ENCODE measurements at regions not wholly inside any gene's neighbourhood (a gene's known extent, or its start where the extent isn't known, plus 50 kb on each side); places are given as distances from the start of the nearest gene placed in this dataset.
"Not testable (repeated sequence)": the region's sequence is repeated elsewhere in the genome, so short reads cannot be mapped to it uniquely, and the experiment has no call there.

DNA sequence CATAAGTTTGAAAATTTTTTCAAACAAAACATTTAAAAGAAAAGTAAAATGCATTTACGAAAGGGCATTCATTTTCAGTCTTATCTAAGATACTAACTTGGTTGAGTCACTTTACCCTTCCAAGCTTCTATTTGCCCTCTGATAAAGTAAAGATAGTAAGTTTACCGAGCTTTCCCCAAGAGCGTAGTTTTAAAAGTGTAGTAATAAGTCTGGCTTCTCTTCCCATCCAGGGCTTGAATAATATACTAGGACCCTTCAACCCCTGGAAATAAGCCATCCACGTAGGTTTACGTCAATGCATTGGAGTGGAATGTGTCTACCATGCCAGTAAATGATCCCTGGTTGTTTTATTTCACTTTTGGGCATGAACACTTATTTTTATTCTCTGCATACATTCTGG, 608.3 kb downstream of the NTRK3 start:
- no peaks in the 10 kb centered on the region for H3K27me3 ChIP-seq (ENCODE audit: control insufficient read depth, insufficient read depth, low read length)
- H3K36me3 ChIP-seq (ENCODE audit: control insufficient read depth, insufficient read depth, low read length) = no peaks in the 10 kb centered on the region
- ChIA-PET CTCF (no interaction called here), POLR2A (no interaction called here)
- no peak for DNase-seq (ENCODE audit: low read depth)
- TF ChIP-seq, protein P1, sequence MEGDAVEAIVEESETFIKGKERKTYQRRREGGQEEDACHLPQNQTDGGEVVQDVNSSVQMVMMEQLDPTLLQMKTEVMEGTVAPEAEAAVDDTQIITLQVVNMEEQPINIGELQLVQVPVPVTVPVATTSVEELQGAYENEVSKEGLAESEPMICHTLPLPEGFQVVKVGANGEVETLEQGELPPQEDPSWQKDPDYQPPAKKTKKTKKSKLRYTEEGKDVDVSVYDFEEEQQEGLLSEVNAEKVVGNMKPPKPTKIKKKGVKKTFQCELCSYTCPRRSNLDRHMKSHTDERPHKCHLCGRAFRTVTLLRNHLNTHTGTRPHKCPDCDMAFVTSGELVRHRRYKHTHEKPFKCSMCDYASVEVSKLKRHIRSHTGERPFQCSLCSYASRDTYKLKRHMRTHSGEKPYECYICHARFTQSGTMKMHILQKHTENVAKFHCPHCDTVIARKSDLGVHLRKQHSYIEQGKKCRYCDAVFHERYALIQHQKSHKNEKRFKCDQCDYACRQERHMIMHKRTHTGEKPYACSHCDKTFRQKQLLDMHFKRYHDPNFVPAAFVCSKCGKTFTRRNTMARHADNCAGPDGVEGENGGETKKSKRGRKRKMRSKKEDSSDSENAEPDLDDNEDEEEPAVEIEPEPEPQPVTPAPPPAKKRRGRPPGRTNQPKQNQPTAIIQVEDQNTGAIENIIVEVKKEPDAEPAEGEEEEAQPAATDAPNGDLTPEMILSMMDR (IDR thresholded peaks at IDR 0.05; ENCODE audit: insufficient read depth, low read depth, low read length) = no peak
- H3K4me3 ChIP-seq (ENCODE audit: low read depth, low read length) = no peak overlapping the region

DNA sequence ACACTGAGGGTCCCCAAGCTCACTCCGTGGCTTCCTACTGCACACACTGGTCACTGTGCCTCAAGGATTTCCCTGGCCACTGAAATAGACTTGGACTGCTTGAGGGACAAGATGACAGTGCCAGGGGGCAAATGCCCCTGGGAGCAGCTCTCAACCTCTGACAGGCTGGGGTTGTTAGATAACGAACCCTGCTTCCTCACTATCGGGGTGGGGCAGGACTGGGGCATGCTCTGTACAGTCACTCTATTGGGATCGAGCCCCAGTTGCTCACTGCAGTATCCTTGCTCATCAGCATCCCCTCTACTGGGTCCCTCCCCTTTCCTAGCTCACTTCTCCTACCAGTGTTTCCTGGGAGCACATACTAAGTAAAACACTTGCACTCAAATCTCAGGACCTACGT, 610.8 kb downstream of the NTRK3 start:
- POLR2A ChIA-PET = no interaction called here
- no peaks in the 10 kb centered on the region for H3K36me3 ChIP-seq (ENCODE audit: control insufficient read depth, insufficient read depth, low read length)
- H3K4me3 ChIP-seq (ENCODE audit: low read depth, low read length) = no peak overlapping the region
- CTCF ChIA-PET = interaction anchor here (1.5 kb wide), 1 partner anchor 13 kb away, joined by 3 read pairs; no protein-coding TSS in a partner anchor
- no peak for DNase-seq (ENCODE audit: low read depth)
- no peaks in the 10 kb centered on the region for H3K27me3 ChIP-seq (ENCODE audit: control insufficient read depth, insufficient read depth, low read length)
- TF ChIP-seq, protein P1 (IDR thresholded peaks at IDR 0.05; ENCODE audit: insufficient read depth, low read depth, low read length) = no peak

DNA sequence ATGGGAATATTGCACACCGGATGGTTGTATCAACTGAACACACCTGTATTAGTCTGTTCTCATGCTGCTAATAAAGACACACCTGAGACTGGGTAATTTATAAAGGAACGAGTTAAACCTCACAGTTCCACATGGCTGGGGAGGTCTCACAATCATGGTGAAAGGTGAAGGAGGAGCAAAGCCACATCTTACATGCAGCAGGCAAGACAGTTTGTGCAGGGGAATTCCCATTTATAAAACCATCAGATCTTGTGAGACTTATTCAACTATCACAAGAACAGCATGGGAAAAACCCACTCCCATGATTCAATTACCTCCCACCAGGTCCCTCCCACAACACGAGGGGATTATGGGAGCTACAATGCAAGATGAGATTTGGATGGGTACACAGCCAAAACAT, 613.5 kb downstream of the NTRK3 start:
- H3K27me3 ChIP-seq (ENCODE audit: control insufficient read depth, insufficient read depth, low read length); DNase-seq (ENCODE audit: low read depth); H3K36me3 ChIP-seq (ENCODE audit: control insufficient read depth, insufficient read depth, low read length); CTCF ChIA-PET; POLR2A ChIA-PET; H3K4me3 ChIP-seq (ENCODE audit: low read depth, low read length): not testable (repeated sequence)

DNA sequence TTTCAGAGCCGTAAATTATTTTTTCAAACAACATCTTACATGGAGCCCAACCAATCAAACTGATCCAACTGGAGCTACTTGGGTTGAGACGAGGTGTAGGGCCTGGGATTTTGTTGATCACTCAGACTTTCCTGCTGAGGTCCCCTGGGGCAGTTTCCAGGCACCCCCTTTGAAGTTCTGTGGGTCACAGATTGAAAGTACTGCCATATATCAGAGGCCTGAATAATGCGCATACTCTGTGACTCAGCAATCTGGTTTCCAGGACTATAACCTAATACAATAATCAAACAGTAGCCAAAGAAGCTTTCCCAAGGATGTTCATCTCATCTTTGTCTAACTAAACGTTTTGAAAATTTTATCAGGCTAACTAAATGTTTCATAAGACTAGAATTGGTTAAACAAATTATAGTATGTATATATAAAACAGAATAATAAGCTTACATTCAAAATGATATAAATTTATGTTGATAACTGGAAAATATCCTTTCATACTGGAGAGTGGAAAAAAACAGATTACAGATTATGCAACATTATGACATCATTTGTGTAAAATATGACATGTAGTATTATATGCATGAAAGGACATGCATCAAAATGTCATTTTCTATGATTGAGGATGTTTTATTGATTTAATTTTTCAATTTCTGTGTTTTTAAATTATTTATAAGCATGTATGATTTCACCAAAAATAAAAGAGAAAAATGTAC, 617.1 kb downstream of the NTRK3 start:
- POLR2A ChIA-PET = no interaction called here
- CTCF ChIA-PET = no interaction called here

DNA sequence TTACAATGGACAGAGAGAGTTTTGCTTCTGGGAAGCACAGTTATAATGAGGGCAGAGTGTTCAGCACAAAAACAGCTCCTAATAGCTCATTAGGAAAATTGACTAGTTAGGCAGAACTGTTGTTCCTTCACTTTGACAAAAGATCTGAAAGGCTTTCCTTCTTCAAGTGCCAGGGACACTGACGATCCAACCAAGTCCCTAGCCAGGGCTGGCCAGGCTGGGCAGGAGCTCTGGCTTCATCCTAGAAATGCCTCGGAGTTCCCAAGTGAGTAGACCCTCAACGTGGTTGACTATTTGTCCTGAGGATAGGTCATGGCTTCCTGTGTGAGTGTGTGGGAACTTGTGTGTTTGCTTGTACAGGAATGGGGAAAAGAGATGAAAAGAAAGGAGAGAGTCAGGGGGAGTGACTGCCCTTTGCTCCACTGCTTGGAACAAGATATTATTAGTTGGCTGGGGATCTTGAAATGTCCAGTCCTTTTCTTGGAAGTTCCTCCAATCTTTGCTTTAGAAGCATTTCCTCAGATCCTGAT, 617.9 kb downstream of the NTRK3 start:
- ChIA-PET POLR2A (no interaction called here), CTCF (no interaction called here)
- TF ChIP-seq, protein P1 (IDR thresholded peaks at IDR 0.05; ENCODE audit: insufficient read depth, low read depth, low read length) = no peak
- no peaks in the 10 kb centered on the region for H3K27me3 ChIP-seq (ENCODE audit: control insufficient read depth, insufficient read depth, low read length)
- H3K4me3 ChIP-seq (ENCODE audit: low read depth, low read length) = no peak overlapping the region
- H3K36me3 ChIP-seq (ENCODE audit: control insufficient read depth, insufficient read depth, low read length) = no peaks in the 10 kb centered on the region
- no peak for DNase-seq (ENCODE audit: low read depth)

More for the DNA sequence above, 617.1 kb downstream of the NTRK3 start:
- H3K27me3 ChIP-seq (ENCODE audit: control insufficient read depth, insufficient read depth, low read length) = no peaks in the 10 kb centered on the region
- TF ChIP-seq, protein P1 (IDR thresholded peaks at IDR 0.05; ENCODE audit: insufficient read depth, low read depth, low read length) = no peak
- DNase-seq (ENCODE audit: low read depth) = no peak
- H3K36me3 ChIP-seq (ENCODE audit: control insufficient read depth, insufficient read depth, low read length) = no peaks in the 10 kb centered on the region
- no peak overlapping the region for H3K4me3 ChIP-seq (ENCODE audit: low read depth, low read length)

DNA sequence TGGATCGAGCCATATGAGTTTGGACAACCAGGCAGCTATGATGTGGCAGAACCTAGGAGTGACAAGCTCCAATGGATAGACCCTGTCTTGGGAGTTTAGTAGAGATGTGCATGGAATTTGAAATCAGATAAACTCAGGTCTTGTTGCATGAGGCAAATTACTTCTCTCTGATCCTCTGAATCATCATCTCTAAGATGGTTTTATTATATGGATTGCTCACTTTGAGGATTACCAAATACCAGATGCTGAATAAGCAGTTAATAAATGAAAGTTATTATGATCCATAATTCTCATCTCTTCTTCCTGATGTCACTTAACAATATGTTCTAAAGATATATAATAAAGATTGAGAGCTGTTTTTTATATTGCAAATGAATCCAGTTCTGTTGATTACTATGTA, 622.2 kb downstream of the NTRK3 start:
- TF ChIP-seq, protein P1 (IDR thresholded peaks at IDR 0.05; ENCODE audit: insufficient read depth, low read depth, low read length) = no peak
- DNase-seq (ENCODE audit: low read depth) = no peak
- no peaks in the 10 kb centered on the region for H3K36me3 ChIP-seq (ENCODE audit: control insufficient read depth, insufficient read depth, low read length)
- POLR2A ChIA-PET = no interaction called here
- CTCF ChIA-PET = no interaction called here
- no peaks in the 10 kb centered on the region for H3K27me3 ChIP-seq (ENCODE audit: control insufficient read depth, insufficient read depth, low read length)
- no peak overlapping the region for H3K4me3 ChIP-seq (ENCODE audit: low read depth, low read length)

Data from BJ (cell line).